GM12878 (cell line): ENCODE measurements at regions not wholly inside any gene's neighbourhood (a gene's known extent, or its start where the extent isn't known, plus 50 kb on each side); places are given as distances from the start of the nearest gene placed in this dataset.

Experiments
- CHD1 ChIP-seq: IDR thresholded peaks from 2 replicates; pipeline ENCODE4 v1.6.1; 2012; ENCODE audit warnings: low read depth, low read length, improper control_type of control experiment
- EED ChIP-seq: sonication (generic); IDR thresholded peaks from 2 replicates; pipeline ENCODE4 v1.6.1; 2016; ENCODE audit warnings: antibody characterized with exemption, low read depth
- EZH2 ChIP-seq: IDR thresholded peaks from 2 replicates; pipeline ENCODE4 v1.6.1; 2012; ENCODE audit warnings: low read depth, mild to moderate bottlenecking, control low read depth, inconsistent platforms, low read length, borderline replicate concordance; ENCODE audit not compliant: control insufficient read depth
- FOXK2 ChIP-seq: fragments of 450-650 bp; IDR thresholded peaks from 2 replicates; pipeline ENCODE4 v1.6.1; 2017; ENCODE audit warnings: mild to moderate bottlenecking, moderate library complexity
- POLR2A ChIP-seq: IDR thresholded peaks from 2 replicates; pipeline ENCODE4 v1.6.1; 2011; ENCODE audit warnings: low read depth, mild to moderate bottlenecking, low read length
- SMC3 ChIP-seq: IDR thresholded peaks from 2 replicates; pipeline ENCODE4 v1.6.1; 2011; ENCODE audit warnings: low read length, improper control_type of control experiment, borderline replicate concordance
- TF ChIP-seq, protein P1 (sequence below): IDR thresholded peaks from 2 replicates; pipeline ENCODE4 v1.6.1; 2012; ENCODE audit warnings: mild to moderate bottlenecking, low read depth, low read length
- TF ChIP-seq, protein P2 (sequence below): IDR thresholded peaks from 2 replicates; pipeline ENCODE4 v1.6.1; 2011; ENCODE audit warnings: low read depth, mild to moderate bottlenecking, low read length, moderate library complexity, borderline replicate concordance; ENCODE audit errors: extremely low read depth
- TF ChIP-seq, protein P3 (sequence below): IDR thresholded peaks from 2 replicates; pipeline ENCODE4 v1.6.1; 2012; ENCODE audit warnings: low read depth, low read length, improper control_type of control experiment
- TF ChIP-seq, protein P4 (sequence below): fragments of 450-650 bp; formaldehyde crosslinking; IDR thresholded peaks from 2 replicates; pipeline ENCODE4 v1.5.0; 2022; ENCODE audit warnings: mild to moderate bottlenecking, missing genetic modification characterization
- TF ChIP-seq, protein P5 (sequence below), 3 experiments: IDR thresholded peaks in 2 of 3; conservative IDR thresholded peaks in 1 of 3; 2 replicates each; pipeline ENCODE4 v1.5.1; 2011; ENCODE audit warnings: low read depth in 3 of 3, low read length in 3 of 3, mild to moderate bottlenecking in 3 of 3, control low read depth in 2 of 3, moderate library complexity in 2 of 3, inconsistent platforms in 1 of 3, mixed read lengths in 1 of 3; ENCODE audit not compliant: control insufficient read depth in 2 of 3, insufficient read depth in 1 of 3; ENCODE audit errors: extremely low read depth in 1 of 3

DNA sequence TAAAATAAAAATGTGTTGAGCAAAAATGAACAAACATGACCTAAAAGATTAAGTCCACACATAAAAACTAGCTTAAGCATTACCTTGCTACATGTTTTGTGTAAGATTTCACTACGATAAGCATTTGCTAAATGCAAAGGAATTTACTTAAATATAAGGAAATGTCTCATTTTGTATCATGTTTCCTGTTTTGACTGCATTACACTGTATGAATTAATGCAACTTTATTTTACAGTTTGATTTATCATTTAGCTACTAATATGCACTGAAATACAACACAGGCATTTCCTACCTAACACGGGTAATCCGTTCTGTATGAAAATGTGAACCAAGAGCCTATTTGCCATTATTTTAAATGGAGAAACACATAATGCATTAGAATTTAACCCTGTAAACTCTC is 1076.5 kb upstream of the DDX18 start:
- no peak for TF ChIP-seq POLR2A
- TF ChIP-seq, protein P1, sequence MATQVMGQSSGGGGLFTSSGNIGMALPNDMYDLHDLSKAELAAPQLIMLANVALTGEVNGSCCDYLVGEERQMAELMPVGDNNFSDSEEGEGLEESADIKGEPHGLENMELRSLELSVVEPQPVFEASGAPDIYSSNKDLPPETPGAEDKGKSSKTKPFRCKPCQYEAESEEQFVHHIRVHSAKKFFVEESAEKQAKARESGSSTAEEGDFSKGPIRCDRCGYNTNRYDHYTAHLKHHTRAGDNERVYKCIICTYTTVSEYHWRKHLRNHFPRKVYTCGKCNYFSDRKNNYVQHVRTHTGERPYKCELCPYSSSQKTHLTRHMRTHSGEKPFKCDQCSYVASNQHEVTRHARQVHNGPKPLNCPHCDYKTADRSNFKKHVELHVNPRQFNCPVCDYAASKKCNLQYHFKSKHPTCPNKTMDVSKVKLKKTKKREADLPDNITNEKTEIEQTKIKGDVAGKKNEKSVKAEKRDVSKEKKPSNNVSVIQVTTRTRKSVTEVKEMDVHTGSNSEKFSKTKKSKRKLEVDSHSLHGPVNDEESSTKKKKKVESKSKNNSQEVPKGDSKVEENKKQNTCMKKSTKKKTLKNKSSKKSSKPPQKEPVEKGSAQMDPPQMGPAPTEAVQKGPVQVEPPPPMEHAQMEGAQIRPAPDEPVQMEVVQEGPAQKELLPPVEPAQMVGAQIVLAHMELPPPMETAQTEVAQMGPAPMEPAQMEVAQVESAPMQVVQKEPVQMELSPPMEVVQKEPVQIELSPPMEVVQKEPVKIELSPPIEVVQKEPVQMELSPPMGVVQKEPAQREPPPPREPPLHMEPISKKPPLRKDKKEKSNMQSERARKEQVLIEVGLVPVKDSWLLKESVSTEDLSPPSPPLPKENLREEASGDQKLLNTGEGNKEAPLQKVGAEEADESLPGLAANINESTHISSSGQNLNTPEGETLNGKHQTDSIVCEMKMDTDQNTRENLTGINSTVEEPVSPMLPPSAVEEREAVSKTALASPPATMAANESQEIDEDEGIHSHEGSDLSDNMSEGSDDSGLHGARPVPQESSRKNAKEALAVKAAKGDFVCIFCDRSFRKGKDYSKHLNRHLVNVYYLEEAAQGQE: no peak
- TF ChIP-seq, protein P2, sequence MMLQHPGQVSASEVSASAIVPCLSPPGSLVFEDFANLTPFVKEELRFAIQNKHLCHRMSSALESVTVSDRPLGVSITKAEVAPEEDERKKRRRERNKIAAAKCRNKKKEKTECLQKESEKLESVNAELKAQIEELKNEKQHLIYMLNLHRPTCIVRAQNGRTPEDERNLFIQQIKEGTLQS: no peak
- TF ChIP-seq CHD1: no peak
- no peak for TF ChIP-seq EED
- TF ChIP-seq, protein P3, sequence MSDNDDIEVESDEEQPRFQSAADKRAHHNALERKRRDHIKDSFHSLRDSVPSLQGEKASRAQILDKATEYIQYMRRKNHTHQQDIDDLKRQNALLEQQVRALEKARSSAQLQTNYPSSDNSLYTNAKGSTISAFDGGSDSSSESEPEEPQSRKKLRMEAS: no peak
- TF ChIP-seq, protein P4, sequence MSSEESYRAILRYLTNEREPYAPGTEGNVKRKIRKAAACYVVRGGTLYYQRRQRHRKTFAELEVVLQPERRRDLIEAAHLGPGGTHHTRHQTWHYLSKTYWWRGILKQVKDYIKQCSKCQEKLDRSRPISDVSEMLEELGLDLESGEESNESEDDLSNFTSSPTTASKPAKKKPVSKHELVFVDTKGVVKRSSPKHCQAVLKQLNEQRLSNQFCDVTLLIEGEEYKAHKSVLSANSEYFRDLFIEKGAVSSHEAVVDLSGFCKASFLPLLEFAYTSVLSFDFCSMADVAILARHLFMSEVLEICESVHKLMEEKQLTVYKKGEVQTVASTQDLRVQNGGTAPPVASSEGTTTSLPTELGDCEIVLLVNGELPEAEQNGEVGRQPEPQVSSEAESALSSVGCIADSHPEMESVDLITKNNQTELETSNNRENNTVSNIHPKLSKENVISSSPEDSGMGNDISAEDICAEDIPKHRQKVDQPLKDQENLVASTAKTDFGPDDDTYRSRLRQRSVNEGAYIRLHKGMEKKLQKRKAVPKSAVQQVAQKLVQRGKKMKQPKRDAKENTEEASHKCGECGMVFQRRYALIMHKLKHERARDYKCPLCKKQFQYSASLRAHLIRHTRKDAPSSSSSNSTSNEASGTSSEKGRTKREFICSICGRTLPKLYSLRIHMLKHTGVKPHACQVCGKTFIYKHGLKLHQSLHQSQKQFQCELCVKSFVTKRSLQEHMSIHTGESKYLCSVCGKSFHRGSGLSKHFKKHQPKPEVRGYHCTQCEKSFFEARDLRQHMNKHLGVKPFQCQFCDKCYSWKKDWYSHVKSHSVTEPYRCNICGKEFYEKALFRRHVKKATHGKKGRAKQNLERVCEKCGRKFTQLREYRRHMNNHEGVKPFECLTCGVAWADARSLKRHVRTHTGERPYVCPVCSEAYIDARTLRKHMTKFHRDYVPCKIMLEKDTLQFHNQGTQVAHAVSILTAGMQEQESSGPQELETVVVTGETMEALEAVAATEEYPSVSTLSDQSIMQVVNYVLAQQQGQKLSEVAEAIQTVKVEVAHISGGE: no peak
- TF ChIP-seq, protein P5, sequence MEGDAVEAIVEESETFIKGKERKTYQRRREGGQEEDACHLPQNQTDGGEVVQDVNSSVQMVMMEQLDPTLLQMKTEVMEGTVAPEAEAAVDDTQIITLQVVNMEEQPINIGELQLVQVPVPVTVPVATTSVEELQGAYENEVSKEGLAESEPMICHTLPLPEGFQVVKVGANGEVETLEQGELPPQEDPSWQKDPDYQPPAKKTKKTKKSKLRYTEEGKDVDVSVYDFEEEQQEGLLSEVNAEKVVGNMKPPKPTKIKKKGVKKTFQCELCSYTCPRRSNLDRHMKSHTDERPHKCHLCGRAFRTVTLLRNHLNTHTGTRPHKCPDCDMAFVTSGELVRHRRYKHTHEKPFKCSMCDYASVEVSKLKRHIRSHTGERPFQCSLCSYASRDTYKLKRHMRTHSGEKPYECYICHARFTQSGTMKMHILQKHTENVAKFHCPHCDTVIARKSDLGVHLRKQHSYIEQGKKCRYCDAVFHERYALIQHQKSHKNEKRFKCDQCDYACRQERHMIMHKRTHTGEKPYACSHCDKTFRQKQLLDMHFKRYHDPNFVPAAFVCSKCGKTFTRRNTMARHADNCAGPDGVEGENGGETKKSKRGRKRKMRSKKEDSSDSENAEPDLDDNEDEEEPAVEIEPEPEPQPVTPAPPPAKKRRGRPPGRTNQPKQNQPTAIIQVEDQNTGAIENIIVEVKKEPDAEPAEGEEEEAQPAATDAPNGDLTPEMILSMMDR (IDR thresholded peaks at IDR 0.05 in 2 of 3, conservative IDR thresholded peaks at IDR 0.05 in 1 of 3; ENCODE audit: control insufficient read depth in 2 of 3, extremely low read depth in 1 of 3, insufficient read depth in 1 of 3, low read depth in 3 of 3, low read length in 3 of 3): no peak
- TF ChIP-seq EZH2: no peak
- no peak for TF ChIP-seq SMC3
- no peak for TF ChIP-seq FOXK2
